ENCODE measurements at regions not wholly inside any gene's neighbourhood (a gene's known extent, or its start where the extent isn't known, plus 50 kb on each side); places are given as distances from the start of the nearest gene placed in this dataset.
"Not testable (repeated sequence)": the region's sequence is repeated elsewhere in the genome, so short reads cannot be mapped to it uniquely, and the experiment has no call there.

GRCh38 chr4:128630871-128631270 is 178.6 kb upstream of the JADE1 start:
- no peak overlapping the region for H3K27ac Mint-ChIP-seq
- no peaks in the 10 kb centered on the region; the same call in 1 of the 2 replicates for H3K4me1 Mint-ChIP-seq (ENCODE audit: low read depth)
- no peak for DNase-seq
- peaks cover 14% of the 10 kb centered on the region for H3K27me3 Mint-ChIP-seq (ENCODE audit: insufficient read depth)
- H3K9me3 Mint-ChIP-seq: no peaks in the 10 kb centered on the region
- no peak for TF ChIP-seq CTCF (IDR thresholded peaks at IDR 0.05)
- no peaks in the 10 kb centered on the region; the same call in 1 of the 2 replicates for H3K36me3 Mint-ChIP-seq (ENCODE audit: low read depth)
- no peak overlapping the region for H3K4me3 Mint-ChIP-seq

GRCh38 chr4:128623508-128624215 is 185.8 kb upstream of the JADE1 start:
- Mint-ChIP-seq H3K27ac (no peak overlapping the region), H3K9me3 (peaks cover 8% of the 10 kb centered on the region), H3K4me1 (ENCODE audit: low read depth) (no peaks in the 10 kb centered on the region), H3K4me3 (no peak overlapping the region), H3K27me3 (ENCODE audit: insufficient read depth) (no peaks in the 10 kb centered on the region; the same call in none of the 2 replicates), H3K36me3 (ENCODE audit: low read depth) (0 out of 2 replicates have a peak, but pooled peaks cover 6% of the 10 kb centered on the region)
- no peak for TF ChIP-seq CTCF (IDR thresholded peaks at IDR 0.05)
- DNase-seq: no peak

GRCh38 chr4:128620279-128620965 is 189.1 kb upstream of the JADE1 start:
- not testable (repeated sequence) for H3K36me3 Mint-ChIP-seq (ENCODE audit: low read depth); H3K4me3 Mint-ChIP-seq; H3K9me3 Mint-ChIP-seq; H3K27ac Mint-ChIP-seq; H3K27me3 Mint-ChIP-seq (ENCODE audit: insufficient read depth); DNase-seq; H3K4me1 Mint-ChIP-seq (ENCODE audit: low read depth)

GRCh38 chr4:128615197-128615596 is 194.3 kb upstream of the JADE1 start:
- H3K27me3 Mint-ChIP-seq (ENCODE audit: insufficient read depth): peaks cover 2% of the 10 kb centered on the region; the same call in 1 of the 2 replicates
- no peak overlapping the region for H3K27ac Mint-ChIP-seq
- TF ChIP-seq CTCF (IDR thresholded peaks at IDR 0.05): no peak
- DNase-seq: no peak
- H3K36me3 Mint-ChIP-seq (ENCODE audit: low read depth): 0 out of 2 replicates have a peak, but pooled peaks cover 5% of the 10 kb centered on the region
- no peaks in the 10 kb centered on the region for H3K4me1 Mint-ChIP-seq (ENCODE audit: low read depth)
- no peak overlapping the region for H3K4me3 Mint-ChIP-seq
- peaks cover 6% of the 10 kb centered on the region for H3K9me3 Mint-ChIP-seq

- DNase-seq: no peak
- Mint-ChIP-seq H3K4me3 (no peak overlapping the region), H3K4me1 (ENCODE audit: low read depth) (peaks cover 28% of the 10 kb centered on the region), H3K27me3 (ENCODE audit: insufficient read depth) (no peaks in the 10 kb centered on the region; the same call in 1 of the 2 replicates), H3K27ac (no peak overlapping the region), H3K36me3 (ENCODE audit: low read depth) (no peaks in the 10 kb centered on the region), H3K9me3 (no peaks in the 10 kb centered on the region)
- TF ChIP-seq CTCF (IDR thresholded peaks at IDR 0.05): no peak
Measured at GRCh38 chr4:128608006-128608405, 201.5 kb upstream of the JADE1 start.

- no peaks in the 10 kb centered on the region; the same call in 1 of the 2 replicates for H3K27me3 Mint-ChIP-seq (ENCODE audit: insufficient read depth)
- no peak for TF ChIP-seq CTCF (IDR thresholded peaks at IDR 0.05)
- H3K36me3 Mint-ChIP-seq (ENCODE audit: low read depth): no peaks in the 10 kb centered on the region
- H3K9me3 Mint-ChIP-seq: no peaks in the 10 kb centered on the region
- H3K4me1 Mint-ChIP-seq (ENCODE audit: low read depth): peaks cover 41% of the 10 kb centered on the region
- H3K4me3 Mint-ChIP-seq: no peak overlapping the region
- peak; percentile 79 for DNase-seq
- peak overlapping the region; percentile 37 for H3K27ac Mint-ChIP-seq
Measured at GRCh38 chr4:128606173-128606572, 203.3 kb upstream of the JADE1 start.

All from HFFc6 (cell line).